DMS79 treated with DMSO at 0.1 percent for 48 hours (cell line): ENCODE measurements at regions not wholly inside any gene's neighbourhood (a gene's known extent, or its start where the extent isn't known, plus 50 kb on each side); places are given as distances from the start of the nearest gene placed in this dataset.

Experiments
- DNase-seq: peaks from one replicate; lab custom pipeline; 2025; lab: John Stamatoyannopoulos, UW

DNA sequence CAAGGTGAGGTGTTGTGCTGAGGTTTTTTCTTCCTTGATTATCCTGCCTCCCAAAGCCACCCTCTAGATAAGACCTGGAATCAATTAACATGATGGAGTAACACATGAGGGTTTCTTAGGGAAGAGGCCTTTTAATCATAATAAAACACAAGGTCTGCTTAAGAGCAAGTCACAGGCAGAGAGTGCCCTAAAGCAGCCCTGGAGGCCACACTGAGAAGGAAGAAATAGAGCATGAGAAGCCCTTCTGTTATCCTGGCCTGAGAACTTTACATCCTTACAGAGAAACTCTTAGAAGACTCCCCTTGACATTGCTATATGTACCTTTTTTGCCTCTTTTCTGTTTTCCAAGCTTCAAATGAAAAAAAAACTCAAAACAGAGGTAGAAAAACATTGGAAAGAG is 132.3 kb downstream of the CEP57L1 start:
- DNase-seq: no peak

DNA sequence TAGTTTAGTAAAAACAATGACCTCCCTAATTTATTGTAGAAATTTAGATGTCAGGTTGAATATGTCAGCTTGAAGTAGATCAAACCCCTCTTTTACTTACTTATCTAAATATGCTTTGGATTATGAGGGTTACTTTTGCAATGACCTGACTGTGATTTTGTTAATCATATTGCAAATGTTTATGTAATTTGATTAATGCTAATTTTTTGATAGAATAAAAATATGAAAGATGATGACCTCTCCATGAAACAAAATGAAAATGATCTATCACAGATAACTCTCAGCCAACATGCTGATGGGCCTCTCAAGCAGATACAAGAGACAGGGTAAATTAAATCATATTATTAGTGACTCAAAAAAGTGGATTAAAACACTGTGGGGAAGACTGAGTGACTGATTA is 131.0 kb downstream of the CEP57L1 start:
- DNase-seq: no peak

DNA sequence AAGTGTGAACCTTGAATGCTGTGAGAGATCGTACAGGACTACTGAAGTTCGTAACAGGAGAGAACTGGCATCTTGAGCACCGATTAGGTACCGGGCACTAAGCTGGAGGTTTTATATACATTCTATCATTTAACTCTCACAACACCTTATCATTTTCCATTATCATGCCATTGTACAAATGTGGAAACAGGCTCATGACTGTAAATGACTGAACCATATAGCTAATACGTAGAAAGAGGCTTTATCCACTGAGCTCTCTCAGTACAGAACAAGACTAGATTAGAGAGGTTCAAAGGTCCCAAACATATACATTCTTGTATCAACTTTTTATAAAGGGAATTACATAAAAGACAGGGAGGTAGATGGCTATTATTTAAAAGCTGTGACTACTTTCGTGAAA is 130.6 kb downstream of the CEP57L1 start:
- no peak for DNase-seq

- DNase-seq: no peak
Observed at GRCh38 chr6:109224994-109225393, 129.7 kb downstream of the CEP57L1 start.

DNA sequence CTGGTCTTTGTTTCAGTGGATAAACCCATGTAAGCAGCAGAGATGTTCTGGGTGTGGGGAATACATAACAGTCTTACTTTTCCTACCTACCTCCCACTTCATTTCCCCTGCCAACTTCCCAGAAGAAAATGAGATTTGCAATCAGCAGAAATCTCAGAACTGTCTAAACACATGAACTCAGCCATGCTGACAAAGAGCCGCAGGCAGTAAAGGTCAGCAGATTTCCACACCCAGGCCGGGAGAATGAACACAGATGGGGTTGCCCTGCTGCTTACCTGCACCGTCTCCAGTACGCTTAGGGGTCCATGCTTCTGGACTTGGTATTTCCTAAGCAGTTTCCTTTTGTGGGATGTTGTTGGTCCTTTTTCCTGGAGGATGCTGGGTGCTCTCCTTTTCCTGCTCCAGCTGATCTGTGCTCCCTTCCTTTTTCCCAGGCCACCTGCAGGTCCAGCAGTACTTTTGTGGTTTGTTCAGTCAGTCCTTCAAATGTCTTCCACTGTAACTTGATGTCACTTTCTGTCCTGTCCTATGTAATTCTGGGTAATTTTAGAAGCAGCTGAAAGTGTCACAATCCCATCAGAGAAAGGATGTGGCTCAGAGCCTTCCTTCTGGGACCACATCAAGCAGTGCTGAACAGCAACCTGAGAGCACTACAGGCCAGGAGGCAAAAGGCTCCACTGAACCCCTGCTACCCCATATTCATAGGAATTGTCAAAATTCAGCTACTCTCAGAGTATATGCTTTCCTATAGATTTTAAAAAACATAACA is 129.0 kb downstream of the CEP57L1 start:
- DNase-seq: no peak

GRCh38 chr6:109222848-109223247 is 127.5 kb downstream of the CEP57L1 start:
- DNase-seq: no peak

GRCh38 chr6:109221543-109222195 is 126.4 kb downstream of the CEP57L1 start:
- no peak for DNase-seq
